Vagina (tissue), 2 donors: ENCODE measurements at regions not wholly inside any gene's neighbourhood (a gene's known extent, or its start where the extent isn't known, plus 50 kb on each side); places are given as distances from the start of the nearest gene placed in this dataset.

ENCODE experiments used
- DNase-seq, 2 donors: peaks; one replicate each; pipeline ENCODE4 v3.0.0-alpha.2; 2017; ENCODE audit errors: extremely low spot score in 2 of 2
- H3K27ac ChIP-seq: fragments of 200-600 bp; sonication (generic); one replicate; pipeline ENCODE4 v1.5.1; 2019
- H3K27me3 ChIP-seq: fragments of 200-600 bp; sonication (generic); one replicate; pipeline ENCODE4 v1.5.1; 2019
- H3K36me3 ChIP-seq, 2 donors: fragments of 200-600 bp; sonication (generic); one replicate each; pipeline ENCODE4 v1.5.1; 2017 to 2019
- H3K4me1 ChIP-seq: fragments of 200-600 bp; sonication (generic); one replicate; pipeline ENCODE4 v1.5.1; 2019
- H3K4me3 ChIP-seq, 2 donors: fragments of 200-600 bp; sonication (generic); 1 replicate in 1 of 2; 2 replicates in 1 of 2; pipeline ENCODE4 v1.5.1; 2016 to 2019
- H3K9me3 ChIP-seq: fragments of 200-600 bp; sonication (generic); one replicate; pipeline ENCODE4 v1.5.1; 2019
- POLR2A ChIP-seq, 2 donors: fragments of 450-650 bp; IDR thresholded peaks; one replicate each; pipeline ENCODE4 v1.6.1; 2017; ENCODE audit warnings: antibody characterized with exemption in 2 of 2, mild to moderate bottlenecking in 2 of 2, moderate library complexity in 2 of 2
- POLR2AphosphoS5 ChIP-seq, 2 donors: sonication (generic); formaldehyde crosslinking; IDR thresholded peaks; one replicate each; pipeline ENCODE4 v1.9.0; 2017; ENCODE audit warnings: antibody characterized with exemption in 2 of 2, mild to moderate bottlenecking in 2 of 2, low read depth in 1 of 2; ENCODE audit not compliant: insufficient read depth in 1 of 2
- intact Hi-C: fragments of 100-400 bp; cut with DNase I; formaldehyde crosslinking; loops from one replicate; pipeline ENCODE4 v1.15.1; 2023
- TF ChIP-seq, protein P1 (sequence below), 3 experiments: fragments of 450-650 bp in 2 of 3; fragments of 200-600 bp in 1 of 3; sonication (generic) in 1 of 3; IDR thresholded peaks; one replicate each; pipeline ENCODE4 v1.5.1; 2017 to 2019; ENCODE audit warnings: antibody characterized with exemption in 3 of 3, mild to moderate bottlenecking in 2 of 3, moderate library complexity in 2 of 3

- Histone ChIP-seq H3K4me1 (no peaks in the 10 kb centered on the region), H3K4me3 (no peak overlapping the region), H3K36me3 (no peaks in the 10 kb centered on the region), H3K27me3 (no peaks in the 10 kb centered on the region), H3K27ac (no peak overlapping the region), H3K9me3 (no peaks in the 10 kb centered on the region)
- TF ChIP-seq POLR2AphosphoS5 (IDR thresholded peaks at IDR 0.05; ENCODE audit: insufficient read depth in 1 of 2, low read depth in 1 of 2), result no peak
- TF ChIP-seq POLR2A (IDR thresholded peaks at IDR 0.05), result no peak
- TF ChIP-seq, protein P1, sequence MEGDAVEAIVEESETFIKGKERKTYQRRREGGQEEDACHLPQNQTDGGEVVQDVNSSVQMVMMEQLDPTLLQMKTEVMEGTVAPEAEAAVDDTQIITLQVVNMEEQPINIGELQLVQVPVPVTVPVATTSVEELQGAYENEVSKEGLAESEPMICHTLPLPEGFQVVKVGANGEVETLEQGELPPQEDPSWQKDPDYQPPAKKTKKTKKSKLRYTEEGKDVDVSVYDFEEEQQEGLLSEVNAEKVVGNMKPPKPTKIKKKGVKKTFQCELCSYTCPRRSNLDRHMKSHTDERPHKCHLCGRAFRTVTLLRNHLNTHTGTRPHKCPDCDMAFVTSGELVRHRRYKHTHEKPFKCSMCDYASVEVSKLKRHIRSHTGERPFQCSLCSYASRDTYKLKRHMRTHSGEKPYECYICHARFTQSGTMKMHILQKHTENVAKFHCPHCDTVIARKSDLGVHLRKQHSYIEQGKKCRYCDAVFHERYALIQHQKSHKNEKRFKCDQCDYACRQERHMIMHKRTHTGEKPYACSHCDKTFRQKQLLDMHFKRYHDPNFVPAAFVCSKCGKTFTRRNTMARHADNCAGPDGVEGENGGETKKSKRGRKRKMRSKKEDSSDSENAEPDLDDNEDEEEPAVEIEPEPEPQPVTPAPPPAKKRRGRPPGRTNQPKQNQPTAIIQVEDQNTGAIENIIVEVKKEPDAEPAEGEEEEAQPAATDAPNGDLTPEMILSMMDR (IDR thresholded peaks at IDR 0.05), result no peak
- DNase-seq, result no peak
- intact Hi-C loops, result no loop called here
Measured at GRCh38 chr12:127162307-127162706, 1104.7 kb upstream of the TMEM132C start.

DNA sequence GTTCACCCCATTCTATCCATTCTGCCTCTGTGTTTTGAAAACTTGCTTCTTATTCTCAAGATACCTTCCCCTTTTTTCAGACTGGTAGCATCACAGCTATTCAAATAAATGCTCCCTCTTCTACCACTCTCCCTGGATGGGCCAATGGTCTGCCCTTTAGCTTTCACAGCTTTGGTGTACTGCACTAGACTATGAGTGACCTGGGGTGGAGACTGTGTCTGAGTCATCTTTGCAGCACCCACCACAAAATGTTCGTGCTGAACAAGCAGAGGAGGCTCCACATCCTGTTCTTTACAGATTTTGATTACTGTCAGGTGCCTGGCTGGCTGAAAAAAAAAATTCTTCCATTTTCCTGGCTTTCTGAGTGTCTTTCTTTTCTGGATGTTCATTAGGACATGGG is 1104.1 kb upstream of the TMEM132C start:
- TF ChIP-seq POLR2A (IDR thresholded peaks at IDR 0.05) (no peak), POLR2AphosphoS5 (IDR thresholded peaks at IDR 0.05; ENCODE audit: insufficient read depth in 1 of 2, low read depth in 1 of 2) (no peak)
- TF ChIP-seq, protein P1 (IDR thresholded peaks at IDR 0.05), result no peak
- Histone ChIP-seq H3K9me3 (no peaks in the 10 kb centered on the region), H3K4me1 (no peaks in the 10 kb centered on the region), H3K4me3 (no peak overlapping the region), H3K36me3 (no peaks in the 10 kb centered on the region), H3K27ac (no peak overlapping the region), H3K27me3 (no peaks in the 10 kb centered on the region)
- no peak for DNase-seq
- intact Hi-C loops, result no loop called here

DNA sequence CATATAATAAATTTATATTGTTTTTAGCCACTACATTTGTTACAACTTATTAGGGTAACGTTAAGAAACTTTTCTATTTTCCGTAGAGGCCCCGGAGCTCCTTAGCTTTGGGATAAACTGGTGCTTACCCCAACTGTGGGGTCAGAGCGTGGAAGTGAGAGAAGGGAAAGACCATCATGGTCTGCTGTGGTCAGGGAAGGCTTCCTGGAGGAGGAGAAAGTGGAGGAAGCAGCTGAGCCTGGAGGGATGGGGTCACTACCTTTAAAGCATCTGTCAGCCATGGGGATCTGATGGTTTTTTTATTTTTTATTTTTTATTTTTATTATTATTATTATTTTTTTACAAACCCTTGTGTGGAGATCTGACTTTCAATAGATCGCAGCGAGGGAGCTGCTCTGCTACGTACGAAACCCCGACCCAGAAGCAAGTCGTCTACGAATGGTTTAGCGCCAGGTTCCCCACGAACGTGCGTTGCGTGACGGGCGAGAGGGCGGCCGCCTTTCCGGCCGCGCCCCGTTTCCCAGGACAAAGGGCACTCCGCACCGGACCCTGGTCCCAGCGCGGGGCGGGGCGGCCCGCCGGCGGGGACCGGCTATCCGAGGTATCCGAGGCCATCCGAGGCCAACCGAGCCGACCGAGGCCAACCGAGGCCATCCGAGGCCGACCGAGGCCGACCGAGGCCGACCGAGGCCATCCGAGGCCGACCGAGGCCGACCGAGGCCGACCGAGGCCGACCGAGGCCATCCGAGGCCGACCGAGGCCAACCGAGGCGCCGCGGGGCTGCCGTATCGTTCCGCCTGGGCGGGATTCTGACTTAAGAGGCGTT is 1101.2 kb upstream of the TMEM132C start:
- intact Hi-C loops, result no loop called here
- peak in 1 of 2 donors; percentile 85 for DNase-seq
- Histone ChIP-seq H3K4me3 (peak overlapping the region; percentile 49 to 51), H3K4me1 (no peaks in the 10 kb centered on the region), H3K36me3 (no peaks in the 10 kb centered on the region), H3K9me3 (no peaks in the 10 kb centered on the region), H3K27ac (peak overlapping the region; percentile 72), H3K27me3 (no peaks in the 10 kb centered on the region)
- TF ChIP-seq POLR2AphosphoS5 (IDR thresholded peaks at IDR 0.05; ENCODE audit: insufficient read depth in 1 of 2, low read depth in 1 of 2), result no peak
- TF ChIP-seq, protein P1 (IDR thresholded peaks at IDR 0.05), result no peak
- no peak for TF ChIP-seq POLR2A (IDR thresholded peaks at IDR 0.05)

DNA sequence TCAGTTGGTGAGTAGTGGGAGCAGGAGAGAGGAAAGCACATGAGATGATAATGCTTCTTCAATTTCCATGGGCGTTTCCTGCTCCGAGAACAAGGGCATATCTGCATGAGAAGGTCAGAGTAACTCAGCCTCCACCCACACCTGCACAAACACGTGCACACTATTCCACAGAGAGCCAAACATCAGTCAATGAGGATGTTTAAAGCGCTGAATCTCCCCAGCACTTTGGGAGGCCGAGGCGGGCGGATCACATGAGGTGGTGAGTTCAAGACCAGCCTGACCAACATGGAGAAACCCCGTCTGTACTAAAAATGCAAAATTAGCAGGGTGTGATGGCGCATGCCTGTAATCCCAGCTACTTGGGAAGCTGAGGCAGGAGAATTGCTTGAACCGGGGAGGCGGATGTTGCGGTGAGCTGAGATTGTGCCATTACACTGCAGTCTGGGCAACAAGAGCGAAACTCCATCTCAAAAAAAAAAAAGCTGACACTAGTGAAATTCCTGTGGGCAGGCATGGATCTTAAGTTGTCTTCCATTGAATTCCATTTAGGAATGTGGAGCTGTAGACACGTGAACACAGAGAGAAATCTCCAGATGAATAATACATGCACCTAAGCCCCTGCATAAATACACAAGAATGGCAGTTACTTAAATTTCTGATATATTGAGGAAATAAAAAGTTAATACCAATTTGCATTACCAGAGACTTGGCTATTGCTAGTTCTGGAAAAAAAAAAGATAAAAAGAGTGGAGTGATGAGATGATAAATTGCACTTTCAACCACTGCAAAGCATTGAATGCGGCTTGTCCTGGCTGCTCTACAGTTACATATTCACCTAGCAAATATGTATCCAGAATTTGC is 1097.4 kb upstream of the TMEM132C start:
- no peak overlapping the region for H3K4me3 ChIP-seq
- H3K27ac ChIP-seq, result no peak overlapping the region
- DNase-seq, result peak; percentile 46 to 56
- H3K4me1 ChIP-seq, result no peaks in the 10 kb centered on the region
- H3K9me3 ChIP-seq, result no peaks in the 10 kb centered on the region
- H3K27me3 ChIP-seq, result no peaks in the 10 kb centered on the region
- intact Hi-C loops, result no loop called here
- no peaks in the 10 kb centered on the region for H3K36me3 ChIP-seq
- no peak for TF ChIP-seq POLR2A (IDR thresholded peaks at IDR 0.05)
- no peak for TF ChIP-seq POLR2AphosphoS5 (IDR thresholded peaks at IDR 0.05; ENCODE audit: insufficient read depth in 1 of 2, low read depth in 1 of 2)
- TF ChIP-seq, protein P1 (IDR thresholded peaks at IDR 0.05), result no peak
